ENCODE measurements at regions not wholly inside any gene's neighbourhood (a gene's known extent, or its start where the extent isn't known, plus 50 kb on each side); places are given as distances from the start of the nearest gene placed in this dataset.

DNA sequence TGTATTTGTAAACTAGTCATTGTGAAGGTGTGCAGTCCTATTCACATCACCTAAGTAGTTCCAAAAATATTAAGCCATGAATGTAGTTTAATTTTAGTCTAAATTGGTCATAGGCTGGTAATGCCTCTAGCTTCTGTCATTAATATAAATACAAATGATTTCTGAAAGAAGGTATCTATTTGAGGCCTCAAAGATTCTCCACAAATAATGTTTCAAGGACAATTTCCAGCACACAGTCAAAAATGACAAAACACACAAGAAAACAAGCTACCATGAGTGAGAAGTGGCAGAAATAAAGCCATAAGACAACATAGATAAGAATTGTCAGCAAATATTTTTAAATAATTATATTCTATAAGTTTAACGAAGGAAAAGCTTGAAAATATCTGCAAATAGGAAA, 66.7 kb upstream of the PDK4 start:
- DNase-seq, result no peak

DNA sequence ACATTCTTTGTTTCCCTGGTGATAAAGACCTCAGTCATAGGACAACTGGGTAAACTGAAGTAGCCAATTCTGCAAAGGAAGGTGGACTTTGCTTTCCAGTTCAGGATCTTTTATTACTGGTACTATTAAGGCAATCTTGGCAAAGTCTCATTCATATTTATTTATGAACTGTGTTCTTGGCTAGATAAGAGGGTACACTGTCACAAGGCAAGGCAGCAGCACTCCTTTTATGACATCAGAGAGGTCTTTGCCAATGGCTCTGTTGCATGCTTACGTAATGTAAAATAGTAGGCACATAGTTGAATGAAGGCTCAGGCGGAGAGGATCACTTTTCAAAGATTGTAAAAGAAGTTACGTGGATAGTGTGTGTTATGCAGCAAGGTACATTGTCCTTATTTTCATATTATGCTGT, 63.7 kb upstream of the PDK4 start:
- no peak for DNase-seq

DNA sequence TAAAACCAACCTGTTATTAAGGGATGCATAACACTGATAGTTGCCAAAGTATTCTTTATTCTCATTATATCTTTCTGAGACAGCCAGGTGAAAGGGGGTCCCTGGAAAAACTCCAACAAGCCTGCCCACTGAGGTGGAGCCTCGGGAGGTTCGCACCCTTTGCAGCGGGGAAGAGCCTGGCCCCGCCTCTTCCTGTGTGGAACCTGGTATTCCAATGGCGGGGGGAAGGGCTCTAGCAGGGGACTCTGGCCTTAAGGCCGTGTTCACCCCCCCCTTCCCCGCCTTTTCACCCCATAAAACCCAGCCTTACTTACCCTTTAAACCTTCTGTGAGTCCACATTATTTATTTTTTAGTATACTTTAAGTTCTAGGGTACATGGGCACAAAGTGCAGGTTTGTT, 62.4 kb upstream of the PDK4 start:
- DNase-seq, result no peak

DNA sequence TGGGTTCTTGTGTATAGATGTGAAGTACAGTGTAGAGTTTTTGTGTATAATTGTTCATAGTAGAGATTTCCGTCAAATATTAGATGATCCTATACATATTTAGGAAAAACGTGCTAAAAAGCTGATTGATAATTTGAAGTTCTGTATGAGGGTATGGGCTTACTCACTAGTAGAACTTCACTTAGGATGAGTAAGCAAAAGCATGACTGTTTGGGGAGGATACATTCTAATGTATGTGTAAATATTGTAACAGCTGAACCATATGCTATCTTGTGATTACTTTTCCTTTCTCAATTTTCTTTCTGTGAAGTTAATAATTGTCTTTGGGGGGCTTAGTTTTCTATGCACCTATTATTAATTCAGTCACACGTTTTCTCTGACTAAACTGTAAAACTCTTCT, 53.2 kb upstream of the PDK4 start:
- DNase-seq, result no peak

DNA sequence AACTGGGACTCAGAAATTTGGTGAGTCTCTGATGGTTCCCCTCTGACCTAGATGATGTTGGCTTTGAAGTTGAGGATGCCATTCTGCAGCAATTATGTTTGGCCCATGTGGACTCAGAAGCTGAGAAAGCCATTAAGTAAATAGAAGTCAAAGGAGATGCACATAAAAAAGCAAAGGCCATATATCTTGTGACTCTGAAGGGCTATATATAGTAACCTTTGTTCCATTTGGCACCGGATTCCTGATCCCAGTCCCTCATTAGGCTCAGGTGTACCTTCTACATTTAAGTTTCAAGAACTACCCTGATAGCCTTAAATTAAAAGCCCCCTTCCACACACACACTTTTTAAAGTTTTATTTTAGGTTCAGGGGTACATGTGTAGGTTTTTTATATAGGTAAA, 50.0 kb upstream of the PDK4 start:
- DNase-seq, result no peak
